ENCODE measurements at regions not wholly inside any gene's neighbourhood (a gene's known extent, or its start where the extent isn't known, plus 50 kb on each side); places are given as distances from the start of the nearest gene placed in this dataset.

DNA sequence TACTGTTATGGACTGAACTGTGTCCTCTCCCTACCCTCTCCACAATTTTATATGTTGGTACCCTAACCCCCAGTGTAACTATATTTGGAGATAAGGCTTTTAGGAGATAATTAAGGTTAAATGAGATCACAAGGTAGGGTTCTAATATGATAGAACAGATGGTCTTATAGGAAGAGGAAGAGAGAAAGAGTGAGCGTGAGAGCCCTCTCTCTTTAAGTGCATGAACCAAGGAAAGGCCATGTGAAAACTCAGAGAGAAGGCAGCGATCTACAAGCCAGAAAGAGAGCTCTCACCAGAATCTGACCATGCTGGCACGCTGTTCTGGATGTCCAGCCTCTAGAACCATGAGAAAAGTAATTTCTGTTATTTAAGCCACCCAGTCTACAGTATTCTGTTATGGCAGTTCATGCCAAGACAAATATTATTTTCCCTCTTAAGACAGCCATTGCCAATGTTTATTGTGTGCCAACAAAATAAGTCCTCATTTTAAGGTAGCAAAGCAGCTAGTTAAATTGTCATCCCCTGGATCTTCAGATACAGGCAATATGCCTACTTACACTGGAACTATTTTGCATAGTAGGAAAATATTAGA is 336.2 kb downstream of the MID1IP1 start:
- TF ChIP-seq, protein P1, sequence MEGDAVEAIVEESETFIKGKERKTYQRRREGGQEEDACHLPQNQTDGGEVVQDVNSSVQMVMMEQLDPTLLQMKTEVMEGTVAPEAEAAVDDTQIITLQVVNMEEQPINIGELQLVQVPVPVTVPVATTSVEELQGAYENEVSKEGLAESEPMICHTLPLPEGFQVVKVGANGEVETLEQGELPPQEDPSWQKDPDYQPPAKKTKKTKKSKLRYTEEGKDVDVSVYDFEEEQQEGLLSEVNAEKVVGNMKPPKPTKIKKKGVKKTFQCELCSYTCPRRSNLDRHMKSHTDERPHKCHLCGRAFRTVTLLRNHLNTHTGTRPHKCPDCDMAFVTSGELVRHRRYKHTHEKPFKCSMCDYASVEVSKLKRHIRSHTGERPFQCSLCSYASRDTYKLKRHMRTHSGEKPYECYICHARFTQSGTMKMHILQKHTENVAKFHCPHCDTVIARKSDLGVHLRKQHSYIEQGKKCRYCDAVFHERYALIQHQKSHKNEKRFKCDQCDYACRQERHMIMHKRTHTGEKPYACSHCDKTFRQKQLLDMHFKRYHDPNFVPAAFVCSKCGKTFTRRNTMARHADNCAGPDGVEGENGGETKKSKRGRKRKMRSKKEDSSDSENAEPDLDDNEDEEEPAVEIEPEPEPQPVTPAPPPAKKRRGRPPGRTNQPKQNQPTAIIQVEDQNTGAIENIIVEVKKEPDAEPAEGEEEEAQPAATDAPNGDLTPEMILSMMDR (IDR thresholded peaks at IDR 0.05) = no peak
- TF ChIP-seq EP300 (IDR thresholded peaks at IDR 0.05) = no peak
- TF ChIP-seq POLR2AphosphoS5 (IDR thresholded peaks at IDR 0.05) = no peak
